ENCODE measurements at regions not wholly inside any gene's neighbourhood (a gene's known extent, or its start where the extent isn't known, plus 50 kb on each side); places are given as distances from the start of the nearest gene placed in this dataset.

DNA sequence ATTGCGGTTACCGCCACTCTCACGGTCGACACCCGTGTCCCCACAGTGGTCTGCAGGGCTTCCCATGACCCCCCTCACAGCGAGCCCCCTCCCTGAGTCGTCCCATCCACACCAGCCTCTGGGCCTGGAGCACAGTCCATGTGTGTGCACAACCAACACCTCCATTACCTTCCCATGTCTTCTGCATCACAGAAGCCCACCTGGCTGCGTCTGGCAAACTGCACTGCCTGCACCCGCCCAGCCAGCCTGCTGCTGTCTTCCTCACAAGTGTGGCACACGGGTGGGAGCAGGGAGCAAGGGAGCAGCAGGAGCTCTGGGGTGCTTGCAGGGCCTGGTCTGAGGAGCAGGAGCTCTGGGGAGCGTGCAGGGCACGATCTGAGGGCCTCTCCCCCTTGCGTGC lies 415.3 kb upstream of the IRX4 start:
- DNase-seq (ENCODE audit: low spot score): no peak
- in situ Hi-C loops (cut with HindIII; ENCODE audit: low sequenced_read_pairs): no loop called here

DNA sequence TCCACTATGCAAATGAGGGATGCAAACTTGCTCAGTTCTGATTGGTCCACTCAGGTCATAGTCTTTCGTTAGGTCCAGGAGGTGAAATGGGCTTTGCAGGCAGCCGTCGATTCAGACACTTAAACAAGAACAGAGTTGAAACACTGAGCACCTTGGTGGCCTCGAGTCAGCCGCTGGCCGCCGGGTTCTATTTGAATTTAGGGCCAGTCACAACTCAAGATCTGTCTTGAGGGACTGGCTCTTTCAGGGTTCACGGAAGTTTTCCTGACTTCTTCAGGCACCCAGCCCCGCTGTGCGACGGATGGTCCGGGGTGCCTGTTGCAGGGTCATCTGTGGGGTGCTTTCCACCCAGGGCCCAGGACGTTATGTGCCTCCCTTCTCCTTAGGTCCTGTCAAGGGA lies 412.8 kb upstream of the IRX4 start:
- DNase-seq (ENCODE audit: low spot score): no peak
- in situ Hi-C loops (cut with HindIII; ENCODE audit: low sequenced_read_pairs): no loop called here

DNA sequence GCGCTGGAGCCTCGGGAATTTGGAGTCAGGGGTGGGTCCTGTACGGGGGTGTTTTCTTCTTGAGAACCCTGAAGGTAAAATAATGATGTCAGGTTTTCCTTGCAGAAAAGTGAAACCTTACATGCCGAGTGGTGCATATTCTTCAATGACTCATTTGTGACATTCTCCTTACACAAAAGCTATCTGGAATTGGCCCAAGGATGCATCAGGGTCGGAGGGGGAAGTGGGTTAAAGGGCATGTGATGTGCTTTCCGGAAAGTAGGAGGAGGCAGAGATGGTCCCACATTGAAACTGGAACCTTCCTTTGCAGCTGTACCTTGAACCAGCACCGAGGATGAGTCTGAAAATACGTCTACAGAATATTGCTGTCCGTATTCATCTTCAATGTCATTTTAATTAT lies 411.2 kb upstream of the IRX4 start:
- no peak for DNase-seq (ENCODE audit: low spot score)
- in situ Hi-C loops (cut with HindIII; ENCODE audit: low sequenced_read_pairs): no loop called here

DNA sequence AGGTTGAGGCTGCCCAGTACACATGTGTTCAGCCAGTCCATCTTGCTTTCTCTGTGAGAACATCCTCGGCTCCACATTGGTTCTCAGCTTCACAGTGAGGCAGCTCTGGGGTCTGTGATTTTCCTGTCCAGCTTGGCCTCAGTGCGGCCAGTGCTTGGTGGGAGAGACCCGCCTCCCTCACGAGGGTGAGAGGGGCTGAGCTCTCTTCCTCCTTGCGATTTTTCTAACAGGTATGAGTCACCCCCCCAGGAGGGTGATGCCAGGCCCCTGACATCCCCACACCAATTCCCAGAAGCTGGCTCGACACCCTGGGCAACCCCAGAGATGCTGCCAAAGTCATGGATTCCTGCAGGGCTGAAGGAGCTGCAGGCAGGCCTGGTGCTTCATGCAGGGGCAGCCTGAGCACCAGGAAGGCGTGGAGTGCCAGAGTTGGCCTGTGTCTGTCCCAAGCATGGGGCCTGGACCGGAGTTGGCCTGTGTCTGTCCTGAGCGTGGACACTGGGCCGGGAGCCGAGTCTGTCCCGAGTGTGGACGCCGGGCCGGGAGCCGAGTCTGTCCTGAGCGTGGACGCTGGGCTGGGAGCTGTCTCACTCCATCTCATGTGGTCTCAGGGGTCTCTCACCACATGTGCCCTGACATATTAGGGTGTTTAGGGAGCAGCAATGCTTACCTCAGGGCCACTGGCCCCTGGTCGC lies 408.6 kb upstream of the IRX4 start:
- no peak for DNase-seq (ENCODE audit: low spot score)

DNA sequence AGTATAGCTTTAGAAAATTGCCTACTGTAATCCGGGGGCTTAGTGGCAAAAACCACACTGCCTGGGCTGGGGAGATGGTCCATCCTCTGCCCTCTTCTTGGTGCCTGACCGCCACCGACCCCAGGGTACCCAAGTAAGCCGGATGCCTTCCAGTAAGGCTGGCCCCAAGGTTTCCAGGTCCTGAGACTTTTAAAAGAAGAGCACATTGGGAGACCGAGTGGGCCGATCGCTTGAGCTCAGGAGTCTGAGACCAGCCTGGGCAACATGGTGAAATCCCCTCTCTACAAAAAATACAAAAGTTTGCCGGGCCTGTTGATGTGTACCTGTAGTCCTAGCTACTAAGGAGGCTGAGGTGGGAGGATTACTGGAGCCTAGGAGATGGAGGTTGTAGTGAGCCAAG lies 406.7 kb upstream of the IRX4 start:
- DNase-seq (ENCODE audit: low spot score): no peak
- in situ Hi-C loops (cut with HindIII; ENCODE audit: low sequenced_read_pairs): no loop called here

More for the DNA sequence above, 408.6 kb upstream of the IRX4 start:
- in situ Hi-C loops (cut with HindIII; ENCODE audit: low sequenced_read_pairs): no loop called here

DNA sequence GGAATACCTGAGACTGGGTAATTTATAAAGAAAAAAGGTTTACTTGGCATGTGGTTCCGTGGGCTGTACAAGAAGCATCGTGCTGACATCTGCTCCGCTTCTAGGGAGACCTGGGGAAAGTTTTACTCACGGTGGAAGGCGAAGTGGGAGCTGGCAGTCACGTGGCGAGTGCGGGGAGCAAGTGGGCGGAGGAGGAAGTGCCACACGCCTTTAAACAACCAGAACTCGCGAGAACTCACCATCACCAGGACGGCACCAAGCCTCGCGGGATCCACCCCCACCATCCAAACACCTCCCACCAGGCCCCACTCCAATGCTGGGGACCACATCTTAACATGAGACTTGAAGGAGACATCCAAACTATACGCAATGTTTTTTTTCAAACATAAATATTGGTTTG lies 406.2 kb upstream of the IRX4 start:
- no peak for DNase-seq (ENCODE audit: low spot score)
- in situ Hi-C loops (cut with HindIII; ENCODE audit: low sequenced_read_pairs): no loop called here

DNA sequence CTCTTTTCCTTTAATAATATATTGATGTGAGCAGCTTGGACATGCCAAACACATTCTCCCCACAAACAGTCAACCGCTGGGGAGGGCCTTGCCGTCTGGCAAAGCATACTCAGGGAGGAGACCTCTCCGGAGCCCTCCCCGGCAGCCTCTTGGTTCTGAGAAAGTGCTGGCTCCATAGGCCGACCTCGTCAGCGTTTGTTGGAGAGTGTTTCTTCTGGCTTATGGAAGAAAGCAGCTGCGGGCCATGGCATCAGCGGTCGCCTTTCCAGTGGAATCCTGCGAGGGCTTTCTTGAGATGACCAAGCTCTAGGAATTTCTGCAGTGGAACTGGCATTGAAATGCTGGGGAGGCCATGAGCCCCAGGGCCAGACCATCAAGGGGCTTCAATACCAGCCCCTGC lies 405.7 kb upstream of the IRX4 start:
- in situ Hi-C loops (cut with HindIII; ENCODE audit: low sequenced_read_pairs): no loop called here
- no peak for DNase-seq (ENCODE audit: low spot score)

DNA sequence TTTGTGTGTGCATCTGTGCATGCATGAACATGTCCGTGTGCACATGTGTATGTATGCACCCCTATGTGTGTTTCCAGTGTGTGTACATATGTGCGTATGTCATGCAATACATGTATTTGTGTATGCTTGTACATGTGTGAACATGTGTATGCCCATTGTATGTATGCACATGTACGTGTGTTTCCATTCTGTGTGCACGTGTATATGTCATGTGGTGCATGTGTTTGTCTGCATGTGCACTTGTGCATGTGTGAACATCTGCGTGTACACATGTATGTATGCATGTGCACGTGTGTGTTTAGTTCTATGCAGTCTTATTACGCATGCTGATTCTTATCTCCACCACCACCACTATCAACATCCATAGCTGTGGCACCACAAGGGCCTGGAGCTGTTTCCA lies 403.5 kb upstream of the IRX4 start:
- in situ Hi-C loops (cut with HindIII; ENCODE audit: low sequenced_read_pairs): no loop called here
- no peak for DNase-seq (ENCODE audit: low spot score)

DNA sequence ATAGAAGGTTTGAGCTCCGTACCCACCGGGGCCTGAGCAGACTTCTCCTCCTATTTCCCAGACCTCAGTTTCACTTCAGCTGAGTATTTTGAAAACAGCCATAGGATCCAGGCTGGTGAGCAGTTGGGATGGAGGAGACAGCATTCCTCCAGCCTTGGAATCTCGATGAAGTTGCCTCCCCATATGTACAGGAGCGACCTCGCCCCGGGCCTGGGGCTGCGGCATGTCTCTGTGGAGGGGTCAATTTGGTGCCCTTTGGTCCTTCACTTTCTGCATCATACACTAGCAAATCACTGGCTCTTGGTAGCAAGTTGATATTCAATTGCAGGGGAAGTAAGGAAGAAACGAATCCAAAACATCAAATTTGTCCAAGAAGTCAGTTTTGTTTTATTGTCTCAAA lies 402.0 kb upstream of the IRX4 start:
- no peak for DNase-seq (ENCODE audit: low spot score)
- in situ Hi-C loops (cut with HindIII; ENCODE audit: low sequenced_read_pairs): no loop called here

DNA sequence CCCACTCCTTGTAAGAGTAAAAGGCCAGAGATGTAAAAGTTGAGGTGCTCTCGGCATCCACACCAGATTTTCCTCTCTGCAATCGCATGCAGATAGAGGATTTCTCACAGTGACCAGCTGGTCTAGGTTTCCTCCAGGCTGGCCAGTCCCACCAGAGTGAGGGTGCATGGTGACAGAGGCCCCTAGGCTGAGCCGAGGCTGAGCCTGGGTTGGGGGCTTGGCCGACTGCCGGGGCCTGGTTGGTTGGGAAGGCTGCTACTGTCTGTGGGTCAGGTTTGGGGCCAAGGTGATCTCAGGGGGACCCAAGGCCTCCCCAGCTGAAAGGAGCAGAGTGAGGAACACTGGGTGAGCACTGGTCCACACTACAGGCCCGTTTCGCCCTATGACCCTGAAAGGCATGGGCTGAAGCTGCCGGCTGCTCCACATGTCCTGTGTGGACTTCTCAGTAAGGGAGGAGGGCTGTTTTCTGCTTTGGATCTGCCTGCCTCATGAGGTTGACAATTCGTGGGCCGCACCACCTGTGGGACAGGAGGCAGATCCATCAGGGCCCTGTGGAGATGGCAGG lies 400.8 kb upstream of the IRX4 start:
- in situ Hi-C loops (cut with HindIII; ENCODE audit: low sequenced_read_pairs): no loop called here
- DNase-seq (ENCODE audit: low spot score): no peak

DNA sequence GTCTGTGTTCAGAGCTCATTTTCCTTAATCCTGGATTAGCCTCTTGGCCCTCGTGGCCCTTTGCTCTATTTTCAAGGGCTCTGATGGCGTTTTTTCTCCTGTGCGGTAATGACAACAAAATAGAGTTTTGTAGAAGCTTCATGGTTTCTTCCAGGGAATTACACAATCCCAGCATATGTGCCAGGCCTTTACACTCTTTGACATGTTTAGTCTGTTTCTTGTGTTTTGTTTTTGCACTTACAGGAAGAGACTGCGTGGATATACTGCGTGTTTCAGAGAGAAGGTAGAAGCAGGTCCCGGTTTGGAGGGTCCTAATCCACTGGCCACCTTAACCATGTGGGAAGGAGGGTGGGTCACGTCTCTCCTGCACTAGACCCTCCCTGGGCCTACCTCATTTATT lies 400.2 kb upstream of the IRX4 start:
- in situ Hi-C loops (cut with HindIII; ENCODE audit: low sequenced_read_pairs): no loop called here

DNA sequence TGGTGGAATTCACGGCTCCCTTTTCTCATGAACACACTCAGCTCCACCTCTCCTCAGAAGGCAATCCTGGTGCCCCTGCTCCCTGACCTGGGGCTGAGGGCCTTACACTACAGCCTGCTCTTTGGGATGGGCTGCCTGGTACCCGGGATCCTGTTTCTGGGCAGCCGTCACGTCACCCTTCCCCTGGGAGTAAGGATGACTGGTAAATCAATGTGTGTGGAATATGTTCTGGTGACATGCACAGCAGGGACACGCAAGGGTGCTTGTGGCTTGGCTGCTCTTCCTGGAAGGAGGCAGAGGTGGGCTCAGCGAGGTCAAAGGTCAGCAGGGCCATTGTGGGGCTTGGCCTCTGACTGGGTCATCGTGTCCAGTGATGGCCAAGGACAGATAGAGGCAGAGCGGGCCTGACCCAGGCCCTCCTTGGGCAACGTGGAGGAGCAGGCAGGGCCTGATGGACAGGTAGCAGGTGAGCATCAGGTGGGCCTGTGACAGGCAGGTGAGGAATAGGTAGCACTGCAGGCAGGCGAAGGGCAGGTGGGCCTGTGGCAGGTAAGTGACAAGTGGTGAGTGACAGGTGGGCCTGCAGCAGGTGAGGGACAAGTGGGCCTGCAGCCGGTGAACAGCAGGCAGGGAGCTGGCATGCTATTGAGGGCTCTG lies 399.4 kb upstream of the IRX4 start:
- DNase-seq (ENCODE audit: low spot score): no peak
- in situ Hi-C loops (cut with HindIII; ENCODE audit: low sequenced_read_pairs): no loop called here

More for the DNA sequence above, 400.2 kb upstream of the IRX4 start:
- DNase-seq (ENCODE audit: low spot score): no peak

DNA sequence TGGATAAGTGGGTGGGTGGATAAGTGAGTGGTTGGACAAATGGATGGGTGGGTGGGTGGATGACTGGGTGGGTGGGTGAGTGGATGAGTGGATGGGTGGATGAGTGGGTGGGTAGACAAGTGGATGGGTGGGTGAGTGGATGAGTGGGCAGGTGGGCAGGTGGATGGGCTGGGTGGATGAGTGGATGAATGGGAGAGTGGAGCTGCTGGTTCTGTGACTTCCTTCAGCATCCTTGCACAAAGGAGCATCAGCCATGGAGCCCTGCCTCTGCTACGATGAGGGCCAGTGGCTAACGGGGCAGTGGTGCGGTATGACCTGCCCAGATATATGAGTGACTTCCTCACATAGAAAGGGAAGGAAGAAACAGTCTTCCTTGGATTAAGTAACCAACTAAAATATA lies 398.7 kb upstream of the IRX4 start:
- in situ Hi-C loops (cut with HindIII; ENCODE audit: low sequenced_read_pairs): no loop called here
- no peak for DNase-seq (ENCODE audit: low spot score)

DNA sequence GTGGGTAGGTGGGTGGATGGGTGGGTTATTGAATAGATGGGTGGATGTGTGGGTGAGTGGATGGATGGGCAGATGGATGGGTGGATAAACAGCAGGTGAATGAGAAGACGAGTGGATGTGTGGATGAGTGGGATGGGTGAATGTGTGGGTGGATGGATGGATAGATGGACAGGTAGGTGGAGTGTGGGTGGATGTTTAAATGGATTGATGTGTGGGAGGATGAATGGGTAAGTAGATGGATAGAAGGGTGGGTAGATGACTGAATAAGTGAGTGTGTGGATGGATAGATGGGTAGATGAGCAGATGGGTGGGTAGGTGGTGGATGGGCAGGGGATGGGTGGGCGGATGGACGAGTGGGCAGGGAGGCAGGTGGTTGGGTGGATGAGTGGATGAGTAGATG lies 397.6 kb upstream of the IRX4 start:
- in situ Hi-C loops (cut with HindIII; ENCODE audit: low sequenced_read_pairs): no loop called here

DNA sequence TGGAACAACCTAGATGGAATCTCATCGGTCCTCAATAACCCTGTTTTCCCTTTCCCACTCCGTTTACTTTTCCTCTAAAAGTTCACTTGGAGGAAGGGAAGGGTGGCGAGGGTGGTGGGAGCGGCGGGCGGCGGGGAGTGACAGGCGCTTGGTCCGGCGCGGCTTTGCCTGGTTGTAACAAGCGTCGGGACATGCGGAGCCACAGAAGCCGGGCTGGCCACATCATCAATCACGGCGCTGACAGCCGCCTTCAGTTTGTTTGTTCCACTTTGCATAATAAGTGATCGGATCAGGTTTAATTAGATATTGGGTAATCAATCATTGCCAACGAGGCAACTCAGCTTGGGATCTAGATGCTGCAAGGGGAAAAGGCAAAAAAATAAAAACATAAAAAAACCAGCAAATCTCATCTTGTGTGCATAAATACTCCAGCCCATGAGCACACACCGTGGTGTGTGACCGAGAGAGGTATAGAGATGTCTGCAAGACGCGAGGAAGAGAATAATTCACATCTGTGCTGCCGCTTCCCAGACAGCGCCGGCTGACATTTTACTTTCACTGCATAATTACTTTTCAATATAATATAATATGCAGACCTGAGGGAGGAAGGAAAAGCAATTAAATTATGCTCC lies 396.2 kb upstream of the IRX4 start:
- no peak for DNase-seq (ENCODE audit: low spot score)
- in situ Hi-C loops (cut with HindIII; ENCODE audit: low sequenced_read_pairs): no loop called here

More for the DNA sequence above, 397.6 kb upstream of the IRX4 start:
- DNase-seq (ENCODE audit: low spot score): no peak

DNA sequence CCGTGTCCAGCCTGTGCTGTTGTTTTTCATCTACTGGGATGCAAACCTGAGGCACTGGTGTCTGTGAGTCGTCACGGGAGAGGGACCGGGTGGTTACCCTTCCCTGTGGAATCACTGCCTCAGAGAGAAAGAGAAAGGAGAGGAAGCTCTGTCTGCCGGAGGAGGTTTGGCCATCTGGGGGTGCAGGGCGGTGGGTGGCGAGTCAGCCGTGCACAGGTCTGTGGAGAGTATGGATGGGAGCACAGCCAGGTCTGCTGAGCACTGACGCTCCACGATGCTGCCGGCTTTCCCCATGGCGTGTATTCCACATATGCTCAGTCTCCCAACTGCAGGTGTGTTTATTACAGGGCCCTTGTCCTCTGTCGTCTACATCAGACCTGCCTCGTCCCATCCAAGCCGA lies 395.2 kb upstream of the IRX4 start:
- in situ Hi-C loops (cut with HindIII; ENCODE audit: low sequenced_read_pairs): no loop called here

DNA sequence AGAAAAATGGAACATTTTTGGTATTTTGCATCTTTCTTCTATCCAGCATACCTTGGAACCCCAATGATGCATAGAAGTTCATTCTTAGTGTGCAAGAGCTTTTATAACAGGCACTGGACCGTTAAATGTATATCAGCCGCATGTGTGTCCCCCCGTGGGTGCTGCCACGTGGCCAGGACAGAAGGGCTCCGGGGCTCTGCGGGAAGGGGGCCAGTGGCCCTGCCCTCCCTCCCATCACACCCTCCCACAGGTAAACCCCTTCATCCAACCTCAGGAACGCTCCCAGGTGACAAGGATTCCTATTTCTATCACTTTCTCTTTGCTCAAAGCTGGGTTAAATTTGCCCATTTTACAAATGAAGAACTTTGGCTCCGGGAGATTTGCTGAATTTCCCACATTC lies 393.4 kb upstream of the IRX4 start:
- DNase-seq (ENCODE audit: low spot score): no peak
- in situ Hi-C loops (cut with HindIII; ENCODE audit: low sequenced_read_pairs): no loop called here

More for the DNA sequence above, 395.2 kb upstream of the IRX4 start:
- DNase-seq (ENCODE audit: low spot score): no peak

DNA sequence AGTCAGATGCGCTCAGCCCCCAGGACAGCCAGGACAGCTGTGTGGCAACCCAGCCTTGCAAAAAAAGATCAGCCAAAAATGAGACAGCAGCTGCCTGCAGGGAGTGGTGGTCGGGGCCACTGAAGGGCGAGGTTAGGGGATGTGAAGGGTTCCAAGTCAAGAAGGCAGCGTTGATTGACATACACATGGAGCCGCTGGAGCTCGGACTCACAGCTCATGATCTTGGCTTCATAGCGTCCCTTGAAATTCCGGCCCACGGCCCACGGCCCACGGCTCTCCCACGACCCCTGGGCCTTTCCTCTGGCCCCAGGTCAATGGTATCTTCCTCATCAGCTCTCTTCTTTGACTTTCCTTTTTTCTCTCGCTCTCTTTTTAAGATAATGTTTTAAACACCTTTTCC lies 390.0 kb upstream of the IRX4 start:
- DNase-seq (ENCODE audit: low spot score): no peak
- in situ Hi-C loops (cut with HindIII; ENCODE audit: low sequenced_read_pairs): no loop called here

DNA sequence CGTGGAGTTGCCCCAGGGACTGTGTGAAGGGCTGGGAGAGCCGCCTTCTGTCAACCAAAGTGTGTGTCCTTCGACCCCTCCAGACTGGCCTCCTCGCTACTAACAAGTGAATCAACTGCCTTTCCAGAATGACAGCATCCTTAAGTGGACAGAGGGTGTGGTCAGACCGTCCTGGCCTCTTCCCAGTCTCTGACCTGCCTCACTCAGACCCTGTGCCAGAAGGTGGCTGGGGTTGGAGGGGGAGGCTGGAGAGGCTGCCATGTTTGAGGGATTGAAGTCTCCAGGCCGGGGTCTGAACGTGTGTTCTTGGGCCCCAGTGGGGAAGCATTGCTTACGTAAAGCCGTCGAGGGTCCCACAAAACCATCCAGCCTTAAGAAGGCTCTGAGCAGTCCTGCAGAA lies 389.3 kb upstream of the IRX4 start:
- in situ Hi-C loops (cut with HindIII; ENCODE audit: low sequenced_read_pairs): no loop called here
- no peak for DNase-seq (ENCODE audit: low spot score)

DNA sequence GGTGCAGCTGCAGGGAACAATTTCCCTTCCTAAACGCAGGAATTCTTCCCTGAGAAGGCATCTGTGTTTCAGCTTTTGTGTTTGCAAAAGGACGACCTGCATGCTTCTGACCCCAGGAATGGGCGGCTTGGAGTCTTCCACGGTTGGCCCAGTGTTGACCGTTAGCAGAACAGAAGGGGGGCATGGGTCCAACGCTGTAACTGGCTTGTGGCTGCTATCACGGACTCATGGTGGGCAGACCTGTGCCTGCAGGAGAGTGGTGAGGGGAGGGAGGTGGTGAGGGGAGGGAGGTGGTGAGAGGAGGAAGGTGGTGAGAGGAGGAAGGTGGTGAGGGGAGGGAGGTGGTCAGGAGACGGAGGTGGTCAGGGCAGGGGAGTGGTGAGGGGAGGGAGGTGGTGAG lies 388.6 kb upstream of the IRX4 start:
- DNase-seq (ENCODE audit: low spot score): no peak
- in situ Hi-C loops (cut with HindIII; ENCODE audit: low sequenced_read_pairs): no loop called here
